Activated CD8-positive, alpha-beta T cell treated with anti-CD3 and anti-CD28 coated beads for 36 hours (primary cell): ENCODE measurements at regions not wholly inside any gene's neighbourhood (a gene's known extent, or its start where the extent isn't known, plus 50 kb on each side); places are given as distances from the start of the nearest gene placed in this dataset.
"Not testable (repeated sequence)": the region's sequence is repeated elsewhere in the genome, so short reads cannot be mapped to it uniquely, and the experiment has no call there.

ENCODE experiments used
- ATAC-seq: fragments of 200-7000 bp; cut with Tn5 transposase; one replicate; pipeline ENCODE4 v1.10.0; 2021; ENCODE audit warnings: mild to moderate bottlenecking, moderate library complexity
- CTCF ChIA-PET: fragments of 350-600 bp; sonication (Branson Sonifier 250); formaldehyde crosslinking; loops from one replicate; lab custom pipeline; 2021; ENCODE audit warnings: antibody characterized with exemption; lab: Charles Lee
- POLR2A ChIA-PET: fragments of 350-600 bp; sonication (Branson Sonifier 250); formaldehyde crosslinking; loops from one replicate; lab custom pipeline; 2021; ENCODE audit warnings: antibody characterized with exemption; lab: Charles Lee
- DNase-seq: peaks from one replicate; pipeline ENCODE4 v3.0.0-alpha.2; 2020
- H3K27ac Mint-ChIP-seq: one replicate; pipeline ENCODE4 v1.8.0; 2021; ENCODE audit warnings: mild to moderate bottlenecking, mixed read lengths
- H3K27me3 Mint-ChIP-seq: one replicate; pipeline ENCODE4 v1.8.0; 2021; ENCODE audit warnings: mixed read lengths
- H3K36me3 Mint-ChIP-seq: one replicate; pipeline ENCODE4 v1.8.0; 2021; ENCODE audit warnings: low read depth, mixed read lengths
- H3K4me1 Mint-ChIP-seq: one replicate; pipeline ENCODE4 v1.8.0; 2021; ENCODE audit warnings: low read depth, mixed read lengths
- H3K4me3 Mint-ChIP-seq: one replicate; pipeline ENCODE4 v1.8.0; 2021; ENCODE audit warnings: mild to moderate bottlenecking, moderate library complexity, mixed read lengths
- H3K9me3 Mint-ChIP-seq: one replicate; pipeline ENCODE4 v1.8.0; 2021; ENCODE audit warnings: mixed read lengths
- CTCF ChIP-seq: fragments of 200-600 bp; IDR thresholded peaks from one replicate; pipeline ENCODE4 v1.8.0; 2022; ENCODE audit warnings: antibody characterized with exemption, mild to moderate bottlenecking
- intact Hi-C: fragments of 100-400 bp; cut with micrococcal nuclease; formaldehyde crosslinking; loops from one replicate; pipeline ENCODE4 v1.10.0; 2022

GRCh38 chr1:80293818-80294217 lies 1287.3 kb upstream of the ADGRL4 start:
- CTCF ChIA-PET = no interaction called here

GRCh38 chr1:80288750-80289149 lies 1282.2 kb upstream of the ADGRL4 start:
- H3K4me3 Mint-ChIP-seq, POLR2A ChIA-PET, H3K27ac Mint-ChIP-seq, H3K4me1 Mint-ChIP-seq, H3K27me3 Mint-ChIP-seq, ATAC-seq, intact Hi-C loops, DNase-seq, H3K36me3 Mint-ChIP-seq, CTCF ChIA-PET: not testable (repeated sequence)
- peaks cover 11% of the 10 kb centered on the region for H3K9me3 Mint-ChIP-seq

More at GRCh38 chr1:80293818-80294217, 1287.3 kb upstream of the ADGRL4 start:
- Mint-ChIP-seq H3K27ac (no peak overlapping the region), H3K9me3 (peaks cover 19% of the 10 kb centered on the region), H3K27me3 (no peaks in the 10 kb centered on the region), H3K4me3 (no peak overlapping the region), H3K4me1 (no peaks in the 10 kb centered on the region), H3K36me3 (no peaks in the 10 kb centered on the region)
- no peak for ATAC-seq
- POLR2A ChIA-PET = no interaction called here
- DNase-seq = no peak
- TF ChIP-seq CTCF = no peak
- intact Hi-C loops = no loop called here

- no peak overlapping the region for H3K27ac Mint-ChIP-seq
- ChIA-PET CTCF (no interaction called here), POLR2A (no interaction called here)
- no peaks in the 10 kb centered on the region for H3K4me1 Mint-ChIP-seq
- H3K27me3 Mint-ChIP-seq = no peaks in the 10 kb centered on the region
- H3K36me3 Mint-ChIP-seq = no peaks in the 10 kb centered on the region
- H3K9me3 Mint-ChIP-seq = peaks cover 6% of the 10 kb centered on the region
- intact Hi-C loops = no loop called here
- ATAC-seq (no peak), DNase-seq (no peak)
- H3K4me3 Mint-ChIP-seq = no peak overlapping the region
- TF ChIP-seq CTCF = no peak
Measured at GRCh38 chr1:80282536-80282935, 1276.0 kb upstream of the ADGRL4 start.

- no peak for TF ChIP-seq CTCF
- H3K9me3 Mint-ChIP-seq = peaks cover 9% of the 10 kb centered on the region
- H3K4me1 Mint-ChIP-seq = no peaks in the 10 kb centered on the region
- H3K27ac Mint-ChIP-seq = no peak overlapping the region
- ChIA-PET CTCF (no interaction called here), POLR2A (no interaction called here)
- H3K4me3 Mint-ChIP-seq = no peak overlapping the region
- DNase-seq (no peak), ATAC-seq (no peak)
- H3K36me3 Mint-ChIP-seq = no peaks in the 10 kb centered on the region
- intact Hi-C loops = no loop called here
- H3K27me3 Mint-ChIP-seq = no peaks in the 10 kb centered on the region
Measured at GRCh38 chr1:80278936-80279335, 1272.4 kb upstream of the ADGRL4 start.

- H3K9me3 Mint-ChIP-seq = peaks cover 10% of the 10 kb centered on the region
- TF ChIP-seq CTCF = no peak
- no peak for DNase-seq
- ChIA-PET CTCF (no interaction called here), POLR2A (no interaction called here)
- intact Hi-C loops = no loop called here
- H3K4me1 Mint-ChIP-seq = no peaks in the 10 kb centered on the region
- no peak overlapping the region for H3K4me3 Mint-ChIP-seq
- H3K36me3 Mint-ChIP-seq = no peaks in the 10 kb centered on the region
- no peak overlapping the region for H3K27ac Mint-ChIP-seq
- ATAC-seq = no peak
- no peaks in the 10 kb centered on the region for H3K27me3 Mint-ChIP-seq
Measured at GRCh38 chr1:80274256-80274655, 1267.7 kb upstream of the ADGRL4 start.

GRCh38 chr1:80272495-80272894 lies 1266.0 kb upstream of the ADGRL4 start:
- Mint-ChIP-seq H3K27me3 (no peaks in the 10 kb centered on the region), H3K4me1 (no peaks in the 10 kb centered on the region), H3K36me3 (no peaks in the 10 kb centered on the region), H3K9me3 (peaks cover 11% of the 10 kb centered on the region), H3K4me3 (no peak overlapping the region), H3K27ac (no peak overlapping the region)
- CTCF ChIA-PET = interaction anchor here (0.7 kb wide), 1 partner anchor 11 kb away, joined by 3 read pairs; no protein-coding TSS in a partner anchor
- intact Hi-C loops = no loop called here
- no peak for DNase-seq
- no peak for ATAC-seq
- TF ChIP-seq CTCF = no peak
- POLR2A ChIA-PET = no interaction called here
